Stimulated activated CD4-positive, alpha-beta T cell treated with anti-CD3 and anti-CD28 coated beads, Interleukin-1b, Interleukin-23, amount 100 ng/mL, for 24 hours (primary cell): ENCODE measurements at regions not wholly inside any gene's neighbourhood (a gene's known extent, or its start where the extent isn't known, plus 50 kb on each side); places are given as distances from the start of the nearest gene placed in this dataset.
"Not testable (repeated sequence)": the region's sequence is repeated elsewhere in the genome, so short reads cannot be mapped to it uniquely, and the experiment has no call there.

ENCODE experiments used
- DNase-seq, 4 experiments: peaks; one replicate each; pipeline ENCODE4 v3.0.0-alpha.2; 2020; ENCODE audit warnings: low read depth in 4 of 4, low spot score in 1 of 4

DNA sequence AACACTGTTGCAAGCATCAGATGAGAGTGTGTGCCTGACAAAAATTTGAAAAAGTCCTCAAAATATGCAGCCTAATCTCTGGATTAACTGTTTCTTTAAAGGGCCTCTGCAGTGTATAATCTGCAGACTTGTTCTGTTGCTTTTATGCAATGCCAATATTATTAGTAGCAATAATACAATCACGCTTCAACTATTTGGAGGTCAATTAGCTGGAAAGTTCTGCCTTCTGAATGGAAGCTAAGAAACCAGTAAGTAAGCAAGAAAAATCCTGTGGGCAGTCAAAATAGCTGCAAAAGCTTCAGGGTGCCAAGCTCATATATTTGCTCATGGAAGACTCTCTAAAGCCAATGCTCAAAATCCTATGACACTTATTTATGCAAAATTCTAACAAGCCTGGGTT, 153.2 kb upstream of the NR2F2 start:
- no peak for DNase-seq

DNA sequence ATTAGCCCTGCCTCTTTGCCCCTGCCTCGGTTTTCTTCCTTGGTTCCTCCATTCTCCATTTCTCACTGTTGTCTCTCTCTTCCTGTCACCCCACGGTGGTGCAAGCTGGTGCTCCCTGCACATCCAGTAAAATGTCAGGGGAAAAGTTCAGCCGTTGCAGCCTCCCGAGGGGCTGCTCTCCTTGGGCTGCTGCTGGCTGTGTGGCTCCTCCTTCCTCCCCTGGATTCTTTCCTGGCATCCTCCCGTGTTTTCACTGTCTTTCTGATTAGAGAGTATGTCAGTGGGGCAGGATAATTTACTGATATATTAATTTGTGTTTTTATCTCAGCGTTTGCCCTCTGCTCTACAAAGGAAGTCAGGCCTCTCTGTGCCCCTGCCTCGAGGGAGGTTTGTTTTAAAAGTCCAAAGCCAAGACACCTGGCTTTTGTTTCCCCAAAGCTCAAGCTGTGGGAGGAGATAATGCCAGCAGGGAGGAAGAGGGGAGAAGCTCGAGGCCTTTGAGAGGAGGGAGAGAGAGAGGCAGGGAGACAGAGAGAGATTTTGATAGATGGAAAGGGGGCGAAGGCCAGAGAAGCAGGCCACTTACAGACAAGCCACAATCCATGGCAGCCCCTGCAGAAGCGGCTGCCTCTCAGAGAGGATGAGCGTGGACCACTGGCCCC, 150.3 kb upstream of the NR2F2 start:
- no peak for DNase-seq

DNA sequence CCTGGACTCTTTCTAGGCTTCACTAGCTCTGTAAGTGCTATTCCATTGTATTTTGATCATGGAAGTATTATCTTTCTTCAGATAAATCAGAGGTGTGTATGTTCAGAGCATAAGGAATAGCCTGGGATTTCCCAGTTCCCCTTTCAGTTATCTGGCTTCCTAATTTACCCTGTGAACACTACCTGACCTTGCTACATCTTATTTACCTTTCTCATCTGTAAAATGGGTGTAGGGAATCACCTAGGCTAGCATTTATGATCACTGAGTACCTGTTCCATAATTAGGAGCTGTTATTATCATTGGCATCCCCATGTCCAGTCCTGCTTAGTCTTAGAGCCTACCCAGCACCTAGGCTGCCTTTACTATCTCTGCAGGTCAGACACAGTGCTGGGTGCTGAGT, 149.3 kb upstream of the NR2F2 start:
- DNase-seq, result no peak

DNA sequence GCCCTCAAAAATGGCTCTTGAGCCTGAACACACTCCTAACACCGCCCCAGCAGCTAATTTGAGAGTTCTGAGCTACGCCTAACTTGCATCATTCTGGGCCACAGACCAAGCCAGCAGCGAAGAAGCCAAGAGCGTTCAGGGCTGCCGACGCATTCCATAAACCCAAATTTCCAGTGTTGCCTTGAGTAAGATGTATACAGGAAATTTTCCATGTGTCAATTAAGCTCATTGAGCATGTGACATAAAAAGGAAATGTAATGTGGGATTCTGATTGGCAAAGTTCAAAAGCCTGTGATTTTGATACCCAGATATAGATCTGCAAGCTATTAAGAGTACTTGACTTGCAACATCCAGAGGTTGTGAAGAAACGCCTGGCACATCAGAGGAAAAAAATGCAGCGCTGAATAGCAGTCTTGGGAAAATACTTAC, 148.6 kb upstream of the NR2F2 start:
- no peak for DNase-seq

DNA sequence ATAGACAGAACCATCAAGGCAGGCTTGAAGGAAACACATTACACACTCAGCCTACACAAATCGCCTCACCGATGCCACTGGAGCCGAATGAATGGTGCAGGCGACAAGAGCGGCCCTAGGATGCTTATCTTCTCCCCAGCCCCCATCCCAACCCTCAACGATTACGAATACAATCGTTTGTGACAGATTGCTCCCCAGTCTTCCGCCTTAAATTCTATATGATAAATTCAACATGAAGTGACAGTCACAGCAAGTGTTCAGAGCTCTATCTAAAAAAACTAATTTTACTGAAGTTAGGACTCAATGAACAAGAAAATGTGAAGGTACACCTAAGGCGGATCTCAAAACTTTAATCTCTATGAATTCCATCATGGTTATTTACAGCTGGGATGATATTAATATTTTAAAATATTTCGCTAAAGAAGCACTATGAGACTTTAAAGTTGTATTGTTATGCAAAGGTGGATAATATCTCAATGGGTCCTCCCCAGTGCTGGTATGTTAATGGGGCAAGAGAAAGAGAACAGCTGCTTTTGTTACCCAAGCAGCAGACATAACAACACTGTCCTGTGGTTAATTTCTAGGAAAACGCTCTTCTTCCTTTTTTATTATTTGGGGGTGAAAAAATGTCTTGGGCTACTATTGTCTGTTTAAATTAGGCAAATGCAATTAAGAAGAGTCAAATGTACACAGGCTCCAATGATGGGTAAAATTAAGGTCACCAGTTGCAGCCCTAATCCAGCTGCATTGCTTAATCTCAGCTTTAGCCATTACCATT, 147.6 kb upstream of the NR2F2 start:
- no peak for DNase-seq

DNA sequence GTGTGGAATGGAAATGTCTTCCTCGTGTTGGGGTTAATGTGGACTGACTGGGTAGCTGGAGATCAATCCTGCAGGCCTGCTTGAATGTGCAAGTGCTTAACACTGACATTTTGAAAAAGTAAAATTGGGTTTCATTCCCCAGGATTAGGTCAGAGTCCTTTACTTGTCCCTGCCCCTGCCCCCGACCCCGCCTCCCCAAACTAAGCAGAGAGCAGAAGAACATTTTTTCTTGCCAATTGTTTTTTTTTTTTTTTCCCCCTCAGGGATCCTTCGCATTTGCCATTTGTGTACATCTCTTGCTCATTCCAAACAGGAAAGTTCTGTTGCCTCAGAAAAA, 147.0 kb upstream of the NR2F2 start:
- no peak for DNase-seq

DNA sequence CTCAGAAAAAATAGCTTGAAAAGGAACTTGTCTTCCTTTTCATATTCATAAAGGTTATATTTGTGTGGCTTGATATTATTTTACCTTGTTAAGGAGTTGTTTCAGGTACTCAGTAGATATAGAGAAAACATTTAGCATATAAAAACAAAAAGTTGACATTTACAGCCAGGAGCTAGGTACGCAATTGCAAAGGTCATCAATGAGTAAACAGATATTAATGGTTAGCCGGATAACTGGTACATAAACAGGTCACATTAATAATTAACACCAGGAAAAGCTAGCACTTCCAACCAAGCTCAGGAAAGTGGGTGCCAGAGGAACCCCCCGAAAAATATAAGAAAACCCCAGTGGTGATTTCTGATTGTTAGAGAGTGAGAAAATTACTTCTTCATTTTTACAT, 146.6 kb upstream of the NR2F2 start:
- DNase-seq, result no peak

DNA sequence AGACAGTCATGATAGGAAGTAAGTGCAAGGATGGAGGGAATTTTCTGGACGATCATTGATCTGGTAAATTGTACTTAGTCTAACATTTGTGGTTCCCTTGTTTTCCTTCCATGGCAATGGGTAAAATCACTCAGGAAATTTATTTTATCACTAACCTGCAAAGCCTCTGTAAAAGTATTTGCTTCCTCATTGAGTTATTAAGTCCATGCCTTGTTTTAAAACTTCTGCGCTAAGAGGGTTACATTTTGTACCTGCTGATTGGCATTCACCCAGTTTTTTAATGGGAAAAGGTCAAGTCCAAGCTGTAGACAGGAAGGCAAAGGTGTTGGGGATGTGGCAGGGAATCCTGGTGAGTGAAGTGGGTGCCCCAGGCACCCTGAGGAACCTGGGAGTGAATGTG, 146.2 kb upstream of the NR2F2 start:
- no peak for DNase-seq

DNA sequence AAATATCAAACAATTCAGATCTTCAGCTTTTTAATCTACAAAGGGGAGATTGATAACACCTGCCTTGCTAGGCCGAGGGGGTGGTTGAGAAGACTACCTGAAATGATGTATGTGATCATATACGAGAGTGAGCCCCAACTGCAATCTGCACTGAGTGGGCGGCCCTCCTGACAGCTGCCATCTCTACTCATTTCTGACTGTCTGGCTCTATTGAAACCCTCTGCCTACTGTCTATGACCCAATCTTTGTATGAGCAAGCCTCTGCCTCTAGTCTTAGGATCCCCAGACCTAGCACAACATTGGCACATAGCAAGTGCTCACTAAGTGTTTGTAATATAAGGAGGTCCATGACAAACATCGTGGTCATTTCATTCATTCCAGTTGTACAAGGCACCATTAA, 144.4 kb upstream of the NR2F2 start:
- DNase-seq, result no peak

DNA sequence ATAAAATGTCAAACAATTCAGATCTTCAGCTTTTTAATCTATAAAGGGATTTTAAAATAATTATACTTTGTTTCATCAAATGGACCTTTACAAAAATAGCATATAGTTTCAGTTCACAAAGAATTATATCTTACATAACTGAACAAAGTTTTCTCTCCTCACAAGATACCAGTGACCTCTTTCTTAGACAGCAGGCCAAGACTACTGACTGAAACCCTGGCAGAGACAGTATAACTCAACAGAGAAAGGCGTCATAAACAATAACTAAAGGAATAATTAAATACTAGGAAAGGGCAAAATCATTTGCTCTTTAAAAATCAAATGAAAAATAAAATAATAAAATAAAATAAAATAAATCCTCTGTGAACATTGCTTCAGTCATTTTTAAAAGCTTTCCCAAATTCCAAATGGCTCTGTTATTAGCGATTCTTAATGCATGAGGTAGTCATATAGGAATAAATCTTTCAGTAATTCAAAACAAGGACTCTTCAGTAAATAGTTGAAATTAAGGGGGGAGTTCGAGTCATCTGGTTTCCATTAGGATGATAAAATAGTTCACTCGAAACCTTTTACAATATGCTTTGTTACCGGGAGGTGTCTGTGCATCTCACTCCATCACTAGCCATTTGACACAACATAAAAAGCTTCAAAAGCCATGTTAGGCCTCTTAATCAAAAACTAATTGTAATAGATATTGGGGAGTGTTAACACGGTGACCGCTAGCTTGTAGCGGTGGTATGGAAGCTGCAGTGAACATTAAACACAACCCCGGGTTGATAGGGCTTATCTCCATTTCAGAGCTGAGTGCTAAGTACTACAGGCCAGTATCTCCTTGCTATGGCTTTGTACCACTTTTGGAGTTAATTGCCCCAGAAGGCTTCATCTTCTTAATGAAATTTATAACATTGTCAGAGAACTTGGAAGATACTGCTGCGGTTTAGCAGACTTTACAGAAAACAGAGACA, 142.9 kb upstream of the NR2F2 start:
- DNase-seq, result no peak

DNA sequence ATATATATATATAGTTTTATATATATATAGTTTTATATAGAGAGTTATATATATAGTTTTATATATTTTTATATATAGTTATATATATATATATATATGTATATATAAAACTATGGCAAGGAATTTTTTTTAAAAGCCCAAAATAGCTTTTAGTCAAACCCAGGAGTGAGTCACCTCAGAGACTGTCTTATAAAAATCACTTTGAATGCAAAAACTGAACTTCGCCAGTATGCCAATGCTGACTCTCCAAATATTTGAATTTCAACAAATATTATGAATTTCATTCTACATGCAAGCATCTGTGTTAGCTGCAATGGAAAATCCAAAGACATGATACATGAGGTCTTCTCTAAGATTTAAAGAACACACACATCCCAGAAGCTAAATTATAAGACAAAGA, 132.8 kb upstream of the NR2F2 start:
- no peak for DNase-seq

DNA sequence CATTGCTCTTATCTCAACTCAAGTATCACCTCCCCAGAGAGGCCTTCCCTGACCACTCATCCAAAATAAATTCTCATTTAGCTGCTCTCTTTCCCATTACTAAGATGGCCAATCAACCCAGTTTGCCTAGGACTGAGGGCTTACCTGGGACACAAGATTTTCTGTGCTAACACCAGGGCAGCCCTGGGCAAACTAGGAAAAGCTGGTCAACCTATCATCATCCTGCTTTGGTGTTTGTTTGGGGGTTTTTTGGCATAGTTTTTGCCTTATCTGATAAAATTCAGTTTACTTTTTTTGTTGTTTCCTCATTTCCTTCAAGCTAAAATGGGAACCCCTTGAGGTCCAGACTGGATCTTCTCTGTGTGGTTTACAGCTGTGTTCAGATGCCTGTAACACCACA, 131.4 kb upstream of the NR2F2 start:
- no peak for DNase-seq

DNA sequence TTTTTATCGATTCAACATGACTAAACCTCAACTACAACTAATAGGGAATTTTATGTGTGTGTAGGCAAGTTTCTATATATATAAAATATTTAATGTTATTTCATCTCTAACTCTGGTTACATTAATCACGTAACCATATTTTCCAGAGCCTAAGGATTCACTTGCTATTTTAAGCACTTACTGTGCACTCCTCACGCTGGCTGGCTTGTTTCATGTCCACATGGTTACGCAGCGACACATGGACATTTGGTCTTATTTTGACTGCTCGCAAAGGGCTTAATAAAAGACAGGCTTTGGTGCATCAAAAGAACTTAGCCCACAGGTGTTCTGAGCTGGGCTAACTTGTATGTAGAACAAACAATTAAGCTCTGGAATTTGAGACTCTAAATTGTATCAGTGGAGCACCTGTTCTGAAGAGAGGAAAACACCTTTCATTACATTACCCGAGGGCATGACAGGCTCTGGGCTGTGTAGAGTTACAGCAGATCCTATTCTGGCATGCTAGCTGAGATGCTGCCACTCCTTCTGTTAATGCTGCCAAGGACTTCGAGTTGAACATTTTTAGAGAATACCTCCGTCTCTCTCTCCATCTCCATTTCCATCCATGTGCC, 130.0 kb upstream of the NR2F2 start:
- DNase-seq, result no peak

DNA sequence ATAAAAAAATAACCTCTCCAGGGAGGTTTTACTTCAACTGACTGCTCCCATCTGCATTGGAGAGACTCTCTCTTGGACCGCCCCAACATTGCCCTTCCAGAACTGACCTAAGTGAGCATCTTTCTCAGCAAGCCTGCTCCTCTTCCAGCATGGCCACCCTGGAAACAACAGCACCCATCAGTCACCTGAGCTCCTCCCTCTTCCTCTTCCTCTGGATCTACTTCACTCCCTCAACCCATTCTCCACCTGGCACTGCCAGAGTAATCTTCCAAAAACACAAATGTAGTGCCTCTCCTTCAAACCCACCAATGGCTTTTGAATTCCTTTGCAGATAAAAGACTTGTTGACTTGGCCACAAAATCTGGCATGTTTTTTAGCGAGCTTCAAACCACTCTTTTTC, 128.8 kb upstream of the NR2F2 start:
- DNase-seq, result no peak

DNA sequence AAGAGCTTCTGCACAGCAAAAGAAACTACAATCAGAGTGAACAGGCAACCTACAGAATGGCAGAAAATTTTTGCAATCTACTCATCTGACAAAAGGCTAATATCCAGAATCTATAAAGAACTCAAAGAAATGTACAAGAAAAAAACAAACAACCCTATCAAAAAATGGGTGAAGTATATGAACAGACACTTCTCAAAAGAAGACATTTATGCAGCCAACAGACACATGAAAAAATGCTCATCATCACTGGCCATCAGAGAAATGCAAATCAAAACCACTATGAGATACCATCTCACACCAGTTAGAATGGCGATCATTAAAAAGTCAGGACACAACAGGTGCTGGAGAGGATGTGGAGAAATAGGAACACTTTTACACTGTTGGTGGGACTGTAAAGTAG, 124.9 kb upstream of the NR2F2 start:
- not testable (repeated sequence) for DNase-seq

DNA sequence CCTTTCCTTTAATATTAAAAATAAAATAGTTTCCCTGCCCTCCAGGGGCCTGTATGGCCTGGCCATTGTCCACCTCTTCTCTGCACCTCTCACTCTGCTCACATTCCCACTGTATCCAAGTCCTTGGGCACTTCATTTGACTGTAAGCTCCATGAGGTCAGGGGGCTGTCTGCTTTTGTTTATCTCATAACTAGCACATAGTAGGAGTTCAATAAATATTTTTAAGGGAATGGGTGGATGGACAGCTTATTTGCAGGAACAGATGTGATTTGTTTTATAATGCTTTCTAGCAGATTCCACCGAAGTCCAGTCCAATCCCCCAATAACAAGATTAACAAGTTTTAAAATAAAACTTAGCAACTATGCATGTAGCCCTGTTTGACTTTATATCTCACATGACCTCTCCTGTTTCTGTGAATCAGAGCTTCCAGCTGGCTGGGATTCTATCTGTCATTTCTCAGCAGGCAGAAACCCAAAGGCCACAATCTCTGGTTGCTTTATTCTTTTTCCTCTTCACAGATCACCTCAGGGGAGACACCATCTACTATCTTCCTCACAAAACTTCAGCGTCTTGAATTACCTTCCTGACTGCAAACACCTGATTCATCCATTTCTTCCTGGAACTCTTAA, 123.0 kb upstream of the NR2F2 start:
- DNase-seq, result no peak

DNA sequence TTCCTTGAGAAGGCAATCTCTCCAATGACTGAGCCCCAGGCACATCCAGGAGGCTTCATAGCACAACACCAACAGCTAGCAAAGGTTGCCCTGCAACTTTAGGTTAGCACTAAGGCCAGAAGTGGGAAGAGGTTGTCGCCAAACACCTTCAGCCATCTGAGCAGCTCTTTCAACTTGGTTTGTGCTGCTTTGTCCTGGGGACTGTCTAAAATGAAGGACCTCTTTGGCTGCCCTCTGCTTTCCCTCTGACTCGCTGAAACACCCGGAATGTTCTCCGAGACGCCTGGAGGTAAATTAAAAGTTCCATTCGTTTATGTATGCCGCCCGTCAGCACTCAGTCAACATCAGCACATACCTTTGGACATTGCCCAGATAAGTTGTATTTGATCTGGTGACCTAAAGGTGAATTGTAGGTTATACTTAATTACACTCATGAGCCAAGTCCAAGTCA, 121.2 kb upstream of the NR2F2 start:
- no peak for DNase-seq

DNA sequence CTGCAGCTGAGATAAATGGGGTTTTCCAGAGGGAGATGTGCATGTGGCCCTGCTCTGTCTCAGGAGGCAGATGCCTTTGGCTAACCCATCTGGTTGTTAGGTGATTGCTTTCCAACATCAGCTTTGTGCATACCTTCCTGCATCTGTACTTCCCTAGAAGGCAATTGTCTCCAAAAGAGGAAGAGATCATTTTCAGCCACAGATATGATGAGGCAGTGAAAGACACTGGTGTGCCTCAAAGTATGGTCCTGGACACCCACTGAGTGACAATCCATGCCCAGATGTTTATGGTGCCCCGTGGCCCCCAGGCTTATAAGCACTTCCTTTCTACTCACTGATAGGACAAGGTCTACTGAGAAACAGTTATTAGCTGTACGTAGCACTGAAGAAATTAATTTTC, 117.5 kb upstream of the NR2F2 start:
- DNase-seq, result no peak

DNA sequence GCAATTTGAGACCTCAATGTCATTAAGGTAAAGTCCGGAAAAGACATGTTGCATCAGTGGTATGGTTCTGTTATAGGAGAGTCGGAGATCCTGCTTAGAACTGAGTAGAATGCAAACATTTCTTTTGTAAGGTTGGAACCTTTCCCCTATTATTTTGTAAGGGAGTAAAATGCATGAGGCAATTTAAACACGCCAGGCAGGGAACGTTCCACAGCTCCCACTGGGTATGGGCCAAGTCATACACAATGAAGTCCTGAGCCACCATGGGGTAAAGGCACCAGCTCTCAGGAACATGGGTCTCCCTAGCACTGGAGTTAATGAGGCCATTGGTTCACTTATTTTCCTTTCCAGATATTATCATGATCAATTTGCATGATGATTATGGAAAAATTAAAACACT, 116.6 kb upstream of the NR2F2 start:
- no peak for DNase-seq

DNA sequence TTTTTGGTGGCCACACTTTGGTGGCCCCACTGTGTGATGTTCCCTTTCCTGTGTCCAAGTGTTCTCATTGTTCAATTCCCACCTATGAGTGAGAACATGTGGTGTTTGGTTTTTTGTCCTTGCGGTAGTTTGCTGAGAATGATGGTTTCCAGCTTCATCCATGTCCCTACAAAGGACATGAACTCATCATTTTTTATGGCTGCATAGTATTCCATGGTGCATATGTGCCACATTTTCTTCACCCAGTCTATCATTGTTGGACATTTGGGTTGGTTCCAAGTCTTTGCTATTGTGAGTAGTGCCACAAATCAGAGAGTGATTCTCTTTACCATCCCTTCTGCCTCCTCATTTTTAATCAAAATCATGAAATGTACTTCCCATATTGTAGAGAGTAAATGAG, 114.0 kb upstream of the NR2F2 start:
- not testable (repeated sequence) for DNase-seq

DNA sequence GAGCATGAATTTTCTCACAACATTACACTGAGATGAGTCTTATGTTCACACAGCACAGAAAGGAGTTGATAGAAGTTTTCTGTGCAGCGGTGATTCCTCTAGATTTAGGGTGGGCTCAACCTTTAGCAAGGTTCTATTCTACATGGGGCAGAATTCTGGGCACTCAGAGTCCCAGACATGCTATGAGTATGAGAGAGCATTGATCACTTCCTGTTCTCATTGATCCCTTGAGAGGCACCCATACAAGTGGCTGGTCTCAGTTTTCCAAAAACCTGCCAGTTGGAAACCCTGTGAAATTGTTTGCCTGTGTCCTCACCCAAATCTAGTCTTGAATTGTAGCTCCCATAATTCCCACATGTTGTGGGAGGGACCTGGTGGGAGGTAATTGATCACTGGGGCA, 112.5 kb upstream of the NR2F2 start:
- no peak for DNase-seq
